HG03139 (cell line): ENCODE measurements at regions not wholly inside any gene's neighbourhood (a gene's known extent, or its start where the extent isn't known, plus 50 kb on each side); places are given as distances from the start of the nearest gene placed in this dataset.

Experiments
- ATAC-seq: cut with Tn5 transposase; IDR thresholded peaks from one replicate; pipeline ENCODE4 v1.9.1; 2021; ENCODE audit not compliant: unreplicated experiment

DNA sequence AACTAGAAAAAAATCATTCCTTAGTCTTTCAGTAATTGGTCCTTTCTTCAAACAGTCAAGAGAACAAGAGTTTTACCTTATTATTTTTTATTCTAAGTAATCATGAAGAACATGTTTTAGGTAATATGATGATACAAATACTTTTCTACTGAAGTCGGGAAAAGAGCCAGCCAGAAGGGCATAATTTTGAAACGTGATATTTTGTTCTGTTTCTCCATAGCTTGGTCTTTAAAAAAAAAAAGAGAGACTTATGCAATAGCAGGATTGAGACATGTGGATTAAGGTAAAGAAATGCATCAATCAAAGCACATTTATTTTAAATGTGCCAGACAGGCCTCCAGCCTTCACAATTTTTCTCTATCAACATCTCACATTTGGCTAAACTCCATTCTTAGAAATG lies 1016.8 kb downstream of the CNTNAP5 start:
- no peak for ATAC-seq

DNA sequence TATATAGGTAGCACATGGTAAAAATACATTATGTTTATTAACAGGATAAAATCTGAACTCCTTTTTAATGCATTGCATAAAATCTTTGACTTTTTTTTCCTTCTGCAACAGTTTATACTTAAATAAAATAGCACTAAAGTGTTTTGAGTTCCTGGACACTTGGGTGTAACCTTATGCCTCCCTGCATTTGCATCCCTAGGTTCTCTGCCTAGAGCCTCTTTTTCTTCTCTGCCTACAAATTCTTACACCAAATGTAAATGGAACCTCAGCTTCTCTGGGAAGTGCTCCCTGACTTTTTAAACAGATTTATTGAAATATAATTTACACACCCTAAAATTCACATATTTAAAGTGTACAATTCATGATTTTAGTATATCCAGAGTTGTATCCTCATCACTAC lies 1017.6 kb downstream of the CNTNAP5 start:
- ATAC-seq, result no peak

DNA sequence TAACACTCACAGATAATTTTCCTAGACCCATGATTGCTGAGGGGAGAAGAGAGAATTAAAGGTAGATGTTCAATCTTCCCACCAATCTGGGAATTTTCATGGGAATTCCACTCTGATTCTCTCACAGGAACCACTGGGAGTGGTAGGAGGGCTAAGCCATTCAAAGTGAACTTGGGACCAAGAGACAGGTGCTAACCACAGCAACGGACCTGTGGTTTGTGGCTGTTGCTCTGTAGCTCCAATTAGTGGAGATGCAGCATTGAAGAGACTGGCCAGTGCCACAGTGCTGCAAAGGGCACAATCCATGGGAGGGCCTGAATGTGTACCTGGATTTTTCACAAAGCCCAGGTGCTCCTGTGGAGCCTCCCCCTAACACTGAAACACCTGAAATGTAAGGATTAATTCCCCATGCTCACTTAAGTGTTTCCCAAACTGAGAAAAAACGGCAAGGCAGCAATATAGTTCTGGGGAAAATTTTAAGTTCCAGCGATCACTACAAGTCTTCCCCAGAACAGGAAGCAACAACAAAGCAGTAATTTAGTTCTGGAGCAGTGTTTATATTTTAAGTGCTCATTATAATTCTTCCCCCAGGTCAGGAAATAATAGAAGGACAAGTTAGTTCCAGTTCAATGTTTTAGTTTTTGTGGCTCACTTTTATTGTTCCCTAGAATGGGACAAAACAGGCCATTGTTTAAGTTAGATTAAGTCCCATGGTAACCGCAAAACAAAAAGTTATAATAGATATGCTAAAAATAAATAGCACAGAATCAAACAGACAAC lies 1045.8 kb downstream of the CNTNAP5 start:
- ATAC-seq, result no peak

GRCh38 chr2:125073440-125073839 lies 1048.4 kb downstream of the CNTNAP5 start:
- no peak for ATAC-seq

DNA sequence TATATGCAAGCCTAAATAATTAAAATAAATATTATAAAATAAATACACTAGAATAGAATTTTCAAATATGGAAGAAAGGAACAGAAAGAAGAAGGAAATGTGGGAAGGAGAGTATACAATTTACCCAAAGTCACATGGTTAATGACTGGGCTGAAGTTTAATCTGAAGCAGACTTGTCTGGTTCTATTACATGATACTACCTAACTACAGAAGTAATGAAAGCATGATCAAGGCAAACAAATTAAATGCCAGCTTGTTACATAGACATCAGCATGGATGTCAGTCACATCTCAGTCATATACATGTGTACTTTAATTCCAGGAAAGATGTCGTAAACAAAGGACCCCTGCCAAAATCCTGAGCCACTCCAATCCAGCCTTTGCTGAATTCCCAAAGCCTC lies 1060.8 kb downstream of the CNTNAP5 start:
- no peak for ATAC-seq

DNA sequence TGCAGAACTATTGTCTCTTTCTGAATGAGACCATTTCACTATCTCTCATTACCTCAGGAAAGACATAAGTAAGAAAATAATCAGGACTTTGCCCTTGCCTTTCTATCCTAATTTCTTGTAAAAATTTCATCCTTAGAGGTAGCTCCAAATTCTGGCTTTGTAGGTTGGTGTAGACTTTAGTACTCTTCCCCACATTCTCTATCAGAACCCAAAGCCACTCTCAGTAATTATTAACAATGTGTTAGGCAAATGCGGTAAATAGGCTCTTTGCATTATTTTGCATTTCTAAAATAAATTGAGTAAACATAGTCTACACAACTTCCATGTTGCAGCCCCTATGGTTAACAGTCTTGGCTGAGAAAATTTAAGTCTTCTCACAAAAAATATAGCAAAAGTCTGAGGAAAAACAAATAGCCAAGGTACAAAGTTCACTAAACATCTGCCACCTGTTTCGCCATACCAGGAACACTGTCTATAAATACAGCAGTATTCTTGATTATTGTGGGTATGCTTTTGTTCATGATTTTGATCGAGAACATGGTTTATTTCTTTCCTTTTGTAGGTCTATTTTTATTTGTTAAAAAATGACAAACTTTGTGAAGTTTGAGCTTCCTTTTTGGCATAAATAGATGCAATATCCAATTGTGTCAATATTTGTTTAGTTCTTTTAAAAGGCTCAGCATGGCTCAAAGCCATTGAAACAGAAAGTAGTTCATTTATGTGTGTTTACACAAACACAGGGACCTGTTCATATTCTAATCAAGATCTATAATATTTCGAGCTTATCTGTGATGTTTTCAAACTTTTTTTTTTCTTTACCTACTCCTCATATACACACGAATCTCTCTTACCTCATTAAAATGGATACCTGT lies 1061.5 kb downstream of the CNTNAP5 start:
- ATAC-seq, result no peak

DNA sequence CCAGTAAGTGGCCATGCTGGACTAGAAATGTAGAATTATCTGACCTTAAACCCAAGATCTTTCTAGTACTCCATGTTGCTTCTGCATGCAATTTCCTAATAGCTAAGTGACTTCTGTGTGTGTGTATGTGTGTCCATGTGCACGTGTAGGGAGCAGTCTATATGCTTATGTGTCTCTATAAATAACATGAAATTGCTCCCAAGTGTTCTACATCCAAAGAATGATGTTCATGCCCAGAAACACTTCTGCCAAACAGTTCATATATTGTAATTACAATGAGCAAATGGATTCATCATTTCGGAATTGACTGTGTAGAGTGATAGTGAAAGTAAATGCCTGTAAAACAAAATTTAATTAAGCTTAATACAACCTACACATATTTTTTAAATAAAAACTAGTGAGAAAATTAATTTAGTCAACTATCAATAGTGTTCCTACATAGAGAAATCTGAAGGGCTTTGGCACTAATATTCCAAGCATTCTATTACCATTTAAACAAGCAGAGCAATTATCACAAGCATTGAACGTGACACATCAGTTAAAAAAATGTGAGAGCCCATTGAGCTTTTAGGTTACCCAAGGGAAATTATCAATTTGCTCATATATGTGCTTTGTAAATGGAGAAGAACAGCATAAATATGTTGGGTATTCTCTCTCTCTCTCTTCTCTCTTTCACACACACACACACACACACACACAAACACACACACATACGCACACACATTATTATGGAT lies 1067.4 kb downstream of the CNTNAP5 start:
- ATAC-seq, result no peak

DNA sequence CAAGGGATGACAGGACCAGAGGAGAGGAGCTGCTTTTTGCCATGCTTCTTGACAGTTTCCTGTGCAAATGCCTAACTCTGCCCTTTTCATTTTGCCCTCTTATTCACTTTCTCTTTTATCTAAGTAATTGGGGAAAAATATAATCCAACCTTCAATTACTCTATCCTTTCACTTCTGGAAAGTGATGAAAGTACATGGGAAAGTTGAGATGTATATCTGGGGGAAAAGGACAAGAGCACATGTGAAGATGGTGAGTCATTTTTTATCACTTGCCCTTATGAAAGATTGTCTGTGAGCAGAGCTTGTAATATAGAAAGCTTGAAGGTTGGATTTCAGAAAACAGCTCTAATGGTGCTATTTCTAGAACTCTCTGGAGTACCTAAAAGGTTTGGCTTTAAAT lies 1070.7 kb downstream of the CNTNAP5 start:
- no peak for ATAC-seq

- no peak for ATAC-seq
Observed at GRCh38 chr2:125106710-125107109, 1081.6 kb downstream of the CNTNAP5 start.

- no peak for ATAC-seq
Observed at GRCh38 chr2:125107446-125107845, 1082.4 kb downstream of the CNTNAP5 start.

DNA sequence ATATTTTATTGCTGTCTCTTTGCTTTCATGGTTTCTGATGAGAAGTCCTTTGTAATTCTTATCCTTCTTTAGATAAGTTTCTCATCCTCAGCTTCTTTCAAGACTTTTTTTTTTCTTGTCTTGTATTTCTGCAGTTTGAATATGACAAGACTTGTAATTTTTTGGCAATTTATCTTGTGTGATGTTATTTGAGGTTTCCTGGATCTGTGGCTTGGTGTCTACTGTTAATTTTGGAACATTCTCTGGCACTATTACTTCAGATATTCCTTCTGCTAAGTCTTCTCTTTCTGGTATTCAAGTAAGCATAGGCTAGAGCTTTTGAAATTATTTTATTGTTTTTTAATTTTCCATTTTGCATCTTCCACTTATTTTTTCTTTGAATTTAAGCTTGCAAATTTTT lies 1083.2 kb downstream of the CNTNAP5 start:
- no peak for ATAC-seq

DNA sequence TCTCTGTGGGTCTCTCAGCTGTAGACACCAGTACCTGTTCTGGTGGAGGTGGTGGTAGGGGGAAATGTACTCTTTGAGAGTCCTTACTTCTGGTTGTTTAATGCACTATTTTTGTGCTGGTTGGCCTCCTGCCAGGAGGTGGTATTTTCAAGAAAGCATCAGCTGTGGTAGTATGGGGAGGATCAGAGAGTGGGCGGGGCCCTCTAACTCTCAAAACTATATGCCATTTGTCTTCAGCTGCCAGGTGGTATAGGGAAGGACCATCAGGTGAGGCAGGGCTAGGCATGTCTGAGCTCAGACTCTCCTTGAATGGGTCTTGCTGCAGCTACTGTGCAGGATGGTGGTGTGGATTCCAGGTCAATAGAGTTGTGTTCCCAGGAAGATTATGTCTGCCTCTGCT lies 1100.8 kb downstream of the CNTNAP5 start:
- ATAC-seq, result no peak

GRCh38 chr2:125160947-125161346 lies 1135.9 kb downstream of the CNTNAP5 start:
- no peak for ATAC-seq

- no peak for ATAC-seq
Observed at GRCh38 chr2:125167152-125167551, 1142.1 kb downstream of the CNTNAP5 start.

GRCh38 chr2:125167820-125168219 lies 1142.7 kb downstream of the CNTNAP5 start:
- no peak for ATAC-seq

GRCh38 chr2:125168442-125168841 lies 1143.4 kb downstream of the CNTNAP5 start:
- ATAC-seq, result no peak

GRCh38 chr2:125169022-125169763 lies 1144.1 kb downstream of the CNTNAP5 start:
- ATAC-seq, result no peak

DNA sequence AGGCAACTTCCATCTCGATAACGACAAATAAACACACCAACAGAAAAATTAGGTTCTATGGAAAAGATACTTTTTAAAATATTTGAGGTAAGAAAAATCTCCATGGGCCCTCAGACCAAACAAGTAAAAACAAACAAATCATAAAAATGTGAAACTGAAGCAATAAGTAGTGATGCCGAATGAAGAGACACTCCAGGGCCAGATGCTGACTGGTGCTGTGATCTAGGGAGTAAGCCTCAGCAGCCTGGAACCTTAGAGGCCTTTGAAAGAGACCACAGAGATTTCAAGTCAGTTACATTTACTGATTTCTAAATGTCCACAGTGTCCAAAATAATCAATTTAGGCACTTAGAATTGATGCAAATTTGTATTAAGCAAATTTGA lies 1144.7 kb downstream of the CNTNAP5 start:
- ATAC-seq, result no peak

DNA sequence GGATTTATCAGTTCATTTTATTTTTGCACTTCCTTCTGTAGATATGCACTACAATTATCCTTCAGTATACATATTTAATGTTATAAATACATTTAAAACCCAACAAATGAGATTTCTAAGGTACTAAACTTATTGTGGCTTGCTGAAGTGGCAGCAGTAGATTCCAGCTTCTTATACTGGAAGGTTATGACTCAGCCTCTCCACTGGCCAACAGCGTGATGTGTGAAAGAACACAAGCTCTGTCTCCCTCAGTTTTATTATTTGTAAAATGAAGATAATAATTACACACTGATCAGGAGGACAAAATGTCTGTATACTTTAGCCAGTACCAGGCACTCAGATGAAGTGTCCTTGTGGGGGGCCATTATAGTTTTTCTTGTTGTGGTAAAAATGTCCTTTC lies 1147.1 kb downstream of the CNTNAP5 start:
- ATAC-seq, result no peak

DNA sequence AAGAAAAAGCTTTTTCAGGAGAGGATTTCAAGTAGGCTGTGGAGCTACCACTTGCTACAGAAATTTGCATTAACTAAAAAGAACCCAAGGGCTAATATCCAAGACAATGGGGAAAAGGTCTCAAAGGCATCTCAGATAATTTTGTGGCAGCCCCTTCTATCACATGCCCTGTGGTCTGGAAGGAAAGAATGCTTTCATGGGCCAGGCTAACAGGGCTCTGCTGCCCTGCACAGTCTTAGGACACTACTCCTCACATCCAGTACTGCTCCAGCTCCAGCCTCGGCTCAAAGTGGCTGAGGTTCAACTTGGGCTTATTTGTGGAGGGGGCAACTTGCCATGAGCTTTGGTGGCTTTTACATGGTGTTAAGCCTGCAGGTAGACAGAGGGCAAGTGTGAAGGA lies 1150.3 kb downstream of the CNTNAP5 start:
- no peak for ATAC-seq

DNA sequence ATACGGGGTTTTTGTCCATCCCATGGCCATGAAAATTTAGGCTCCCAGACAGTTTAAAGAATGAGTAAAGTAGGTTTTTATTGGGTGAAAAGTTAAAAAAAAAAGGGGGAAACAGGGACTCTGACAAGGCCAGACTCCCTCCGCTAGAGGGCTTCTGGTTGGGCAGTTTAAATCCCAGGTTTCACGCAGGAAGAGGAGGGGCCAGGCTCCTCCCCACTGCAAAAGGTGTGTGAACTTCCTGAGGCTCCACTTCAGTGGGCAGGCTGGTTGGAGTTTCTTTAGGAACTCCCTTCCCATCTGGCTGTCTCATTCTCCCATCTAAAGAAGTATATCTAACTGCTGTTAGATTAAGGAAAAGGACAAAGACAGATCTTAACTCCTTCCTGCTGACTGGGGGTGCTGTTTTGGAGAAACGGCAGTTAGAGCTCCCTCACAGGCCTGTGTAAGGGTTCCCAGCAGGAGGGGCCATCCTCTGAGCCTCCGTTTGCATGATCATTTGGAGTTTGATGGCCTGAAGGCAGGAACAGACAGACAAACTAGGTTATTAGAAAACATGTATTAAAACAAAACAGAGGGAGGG lies 1160.7 kb downstream of the CNTNAP5 start:
- no peak for ATAC-seq
